ENCODE measurements at regions not wholly inside any gene's neighbourhood (a gene's known extent, or its start where the extent isn't known, plus 50 kb on each side); places are given as distances from the start of the nearest gene placed in this dataset.

- no peaks in the 10 kb centered on the region for H3K27me3 ChIP-seq (ENCODE audit: control insufficient read depth, insufficient read depth, low read length)
- H3K4me1 ChIP-seq (ENCODE audit: control insufficient read depth, insufficient read depth, low read length): no peaks in the 10 kb centered on the region
- no peak overlapping the region for H3K4me3 ChIP-seq (ENCODE audit: low read depth, low read length)
- H3K9me3 ChIP-seq (ENCODE audit: control insufficient read depth, insufficient read depth, low read length): peaks cover 2% of the 10 kb centered on the region
- H3K36me3 ChIP-seq (ENCODE audit: control insufficient read depth, insufficient read depth, low read length): no peaks in the 10 kb centered on the region
- no peak for DNase-seq (ENCODE audit: low read depth in 4 of 6, low spot score in 6 of 6)
- no peak overlapping the region for H3K27ac ChIP-seq (ENCODE audit: low read depth, low read length)
Observed at GRCh38 chr6:126419901-126420300, 80.0 kb downstream of the CENPW start.

- Histone ChIP-seq H3K36me3 (ENCODE audit: control insufficient read depth, insufficient read depth, low read length) (no peaks in the 10 kb centered on the region), H3K27ac (ENCODE audit: low read depth, low read length) (no peak overlapping the region), H3K4me3 (ENCODE audit: low read depth, low read length) (no peak overlapping the region), H3K27me3 (ENCODE audit: control insufficient read depth, insufficient read depth, low read length) (no peaks in the 10 kb centered on the region), H3K9me3 (ENCODE audit: control insufficient read depth, insufficient read depth, low read length) (no peaks in the 10 kb centered on the region), H3K4me1 (ENCODE audit: control insufficient read depth, insufficient read depth, low read length) (no peaks in the 10 kb centered on the region)
- WGBS (ENCODE audit: insufficient coverage): no CpG with 5 or more reads among the region's 2 CpGs
- DNase-seq (ENCODE audit: low read depth in 4 of 6, low spot score in 6 of 6): no peak
Observed at GRCh38 chr6:126422912-126423311, 83.0 kb downstream of the CENPW start.

- H3K36me3 ChIP-seq (ENCODE audit: control insufficient read depth, insufficient read depth, low read length): no peaks in the 10 kb centered on the region
- WGBS (ENCODE audit: insufficient coverage): 90% methylated on average over 2 of the region's 3 CpGs
- H3K4me3 ChIP-seq (ENCODE audit: low read depth, low read length): no peak overlapping the region
- no peak overlapping the region for H3K27ac ChIP-seq (ENCODE audit: low read depth, low read length)
- no peaks in the 10 kb centered on the region for H3K4me1 ChIP-seq (ENCODE audit: control insufficient read depth, insufficient read depth, low read length)
- H3K9me3 ChIP-seq (ENCODE audit: control insufficient read depth, insufficient read depth, low read length): no peaks in the 10 kb centered on the region
- DNase-seq (ENCODE audit: low read depth in 4 of 6, low spot score in 6 of 6): no peak
- H3K27me3 ChIP-seq (ENCODE audit: control insufficient read depth, insufficient read depth, low read length): no peaks in the 10 kb centered on the region
Observed at GRCh38 chr6:126427713-126428112, 87.8 kb downstream of the CENPW start.

GRCh38 chr6:126429866-126430265 lies 90.0 kb downstream of the CENPW start:
- no CpG with 5 or more reads among the region's 1 CpG for WGBS (ENCODE audit: insufficient coverage)
- Histone ChIP-seq H3K27ac (ENCODE audit: low read depth, low read length) (no peak overlapping the region), H3K27me3 (ENCODE audit: control insufficient read depth, insufficient read depth, low read length) (no peaks in the 10 kb centered on the region), H3K4me1 (ENCODE audit: control insufficient read depth, insufficient read depth, low read length) (no peaks in the 10 kb centered on the region), H3K36me3 (ENCODE audit: control insufficient read depth, insufficient read depth, low read length) (no peaks in the 10 kb centered on the region), H3K9me3 (ENCODE audit: control insufficient read depth, insufficient read depth, low read length) (no peaks in the 10 kb centered on the region), H3K4me3 (ENCODE audit: low read depth, low read length) (no peak overlapping the region)
- no peak for DNase-seq (ENCODE audit: low read depth in 4 of 6, low spot score in 6 of 6)

DNA sequence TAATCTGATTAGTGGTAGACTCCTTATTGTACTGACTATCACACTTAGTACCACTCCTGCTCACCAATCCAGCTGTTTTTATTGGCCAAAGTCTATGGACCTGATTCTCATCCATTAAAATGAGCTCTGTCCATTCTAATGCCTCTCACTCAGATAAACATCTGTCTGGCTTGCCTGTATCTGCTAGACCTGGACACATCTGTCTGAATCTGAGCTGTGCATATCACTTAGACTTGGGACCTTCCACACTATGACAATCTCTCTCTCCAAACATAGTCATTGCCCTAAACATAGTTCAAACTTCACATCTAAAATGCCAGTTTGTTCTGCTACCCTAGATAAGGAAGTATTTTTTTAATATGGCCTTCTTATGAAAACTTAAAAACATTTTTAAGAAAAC lies 92.6 kb downstream of the CENPW start:
- no peak for DNase-seq (ENCODE audit: low read depth in 4 of 6, low spot score in 6 of 6)

GRCh38 chr6:126433927-126434326 lies 94.0 kb downstream of the CENPW start:
- no peak overlapping the region for H3K4me3 ChIP-seq (ENCODE audit: low read depth, low read length)
- no peaks in the 10 kb centered on the region for H3K9me3 ChIP-seq (ENCODE audit: control insufficient read depth, insufficient read depth, low read length)
- no peaks in the 10 kb centered on the region for H3K4me1 ChIP-seq (ENCODE audit: control insufficient read depth, insufficient read depth, low read length)
- no peaks in the 10 kb centered on the region for H3K36me3 ChIP-seq (ENCODE audit: control insufficient read depth, insufficient read depth, low read length)
- H3K27ac ChIP-seq (ENCODE audit: low read depth, low read length): no peak overlapping the region
- peak in 1 of 6 donors; percentile 60 for DNase-seq (ENCODE audit: low read depth in 4 of 6, low spot score in 6 of 6)
- H3K27me3 ChIP-seq (ENCODE audit: control insufficient read depth, insufficient read depth, low read length): no peaks in the 10 kb centered on the region

More for the DNA sequence above, 92.6 kb downstream of the CENPW start:
- H3K4me1 ChIP-seq (ENCODE audit: control insufficient read depth, insufficient read depth, low read length): no peaks in the 10 kb centered on the region
- no peaks in the 10 kb centered on the region for H3K9me3 ChIP-seq (ENCODE audit: control insufficient read depth, insufficient read depth, low read length)
- H3K4me3 ChIP-seq (ENCODE audit: low read depth, low read length): no peak overlapping the region
- no peaks in the 10 kb centered on the region for H3K27me3 ChIP-seq (ENCODE audit: control insufficient read depth, insufficient read depth, low read length)
- no peak overlapping the region for H3K27ac ChIP-seq (ENCODE audit: low read depth, low read length)
- H3K36me3 ChIP-seq (ENCODE audit: control insufficient read depth, insufficient read depth, low read length): no peaks in the 10 kb centered on the region

- Histone ChIP-seq H3K27me3 (ENCODE audit: control insufficient read depth, insufficient read depth, low read length) (no peaks in the 10 kb centered on the region), H3K4me3 (ENCODE audit: low read depth, low read length) (no peak overlapping the region)
- DNase-seq (ENCODE audit: low read depth in 4 of 6, low spot score in 6 of 6): peak in 1 of 6 donors; percentile 53
Observed at GRCh38 chr6:126437205-126437604, 97.3 kb downstream of the CENPW start.

DNA sequence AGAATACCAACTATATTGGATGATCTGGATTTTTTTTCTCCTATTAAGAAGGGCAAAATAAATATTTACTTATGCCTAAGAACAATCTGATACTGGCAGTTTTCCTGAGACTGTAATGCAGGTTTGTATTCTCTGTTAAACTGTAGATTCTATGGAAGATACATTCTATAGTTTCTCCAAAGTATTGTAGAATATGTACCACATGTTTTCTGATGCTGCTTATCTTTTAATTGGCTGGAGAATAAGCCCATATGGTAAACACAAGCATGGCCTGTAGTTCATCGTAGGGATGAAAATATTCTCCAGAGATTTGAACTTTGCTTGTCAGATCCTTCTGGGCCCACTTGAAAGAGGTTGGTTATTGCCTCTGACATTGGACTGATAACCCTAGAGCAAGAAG lies 99.1 kb downstream of the CENPW start:
- Histone ChIP-seq H3K27ac (ENCODE audit: low read depth, low read length) (no peak overlapping the region), H3K36me3 (ENCODE audit: control insufficient read depth, insufficient read depth, low read length) (no peaks in the 10 kb centered on the region), H3K4me1 (ENCODE audit: control insufficient read depth, insufficient read depth, low read length) (no peaks in the 10 kb centered on the region), H3K4me3 (ENCODE audit: low read depth, low read length) (no peak overlapping the region), H3K9me3 (ENCODE audit: control insufficient read depth, insufficient read depth, low read length) (no peaks in the 10 kb centered on the region), H3K27me3 (ENCODE audit: control insufficient read depth, insufficient read depth, low read length) (no peaks in the 10 kb centered on the region)
- WGBS (ENCODE audit: insufficient coverage): 92% methylated on average over 1 of the region's 1 CpG
- DNase-seq (ENCODE audit: low read depth in 4 of 6, low spot score in 6 of 6): no peak

More at GRCh38 chr6:126437205-126437604, 97.3 kb downstream of the CENPW start:
- Histone ChIP-seq H3K27ac (ENCODE audit: low read depth, low read length) (no peak overlapping the region), H3K9me3 (ENCODE audit: control insufficient read depth, insufficient read depth, low read length) (no peaks in the 10 kb centered on the region), H3K36me3 (ENCODE audit: control insufficient read depth, insufficient read depth, low read length) (no peaks in the 10 kb centered on the region), H3K4me1 (ENCODE audit: control insufficient read depth, insufficient read depth, low read length) (no peaks in the 10 kb centered on the region)

GRCh38 chr6:126440923-126441322 lies 101.0 kb downstream of the CENPW start:
- 58% methylated on average over 1 of the region's 2 CpGs for WGBS (ENCODE audit: insufficient coverage)
- DNase-seq (ENCODE audit: low read depth in 4 of 6, low spot score in 6 of 6): no peak
- H3K4me3 ChIP-seq (ENCODE audit: low read depth, low read length): no peak overlapping the region
- no peaks in the 10 kb centered on the region for H3K27me3 ChIP-seq (ENCODE audit: control insufficient read depth, insufficient read depth, low read length)
- no peaks in the 10 kb centered on the region for H3K9me3 ChIP-seq (ENCODE audit: control insufficient read depth, insufficient read depth, low read length)
- no peak overlapping the region for H3K27ac ChIP-seq (ENCODE audit: low read depth, low read length)
- H3K36me3 ChIP-seq (ENCODE audit: control insufficient read depth, insufficient read depth, low read length): no peaks in the 10 kb centered on the region
- H3K4me1 ChIP-seq (ENCODE audit: control insufficient read depth, insufficient read depth, low read length): no peaks in the 10 kb centered on the region

GRCh38 chr6:126444659-126445273 lies 104.9 kb downstream of the CENPW start:
- Histone ChIP-seq H3K4me3 (ENCODE audit: low read depth, low read length) (no peak overlapping the region), H3K36me3 (ENCODE audit: control insufficient read depth, insufficient read depth, low read length) (no peaks in the 10 kb centered on the region), H3K4me1 (ENCODE audit: control insufficient read depth, insufficient read depth, low read length) (no peaks in the 10 kb centered on the region), H3K9me3 (ENCODE audit: control insufficient read depth, insufficient read depth, low read length) (no peaks in the 10 kb centered on the region), H3K27ac (ENCODE audit: low read depth, low read length) (no peak overlapping the region), H3K27me3 (ENCODE audit: control insufficient read depth, insufficient read depth, low read length) (no peaks in the 10 kb centered on the region)
- DNase-seq (ENCODE audit: low read depth in 4 of 6, low spot score in 6 of 6): no peak
